HFFc6 (cell line): ENCODE measurements at regions not wholly inside any gene's neighbourhood (a gene's known extent, or its start where the extent isn't known, plus 50 kb on each side); places are given as distances from the start of the nearest gene placed in this dataset.

ENCODE experiments used
- DNase-seq: peaks from one replicate; pipeline ENCODE4 v3.0.0-alpha.2; 2018
- H3K27ac Mint-ChIP-seq: 2 replicates; pipeline ENCODE4 v1.8.0; 2020; ENCODE audit warnings: mild to moderate bottlenecking, mixed read lengths
- H3K27me3 Mint-ChIP-seq: 2 replicates; pipeline ENCODE4 v1.8.0; 2021; ENCODE audit warnings: mild to moderate bottlenecking, moderate library complexity, mixed read lengths; ENCODE audit not compliant: insufficient read depth
- H3K36me3 Mint-ChIP-seq: 2 replicates; pipeline ENCODE4 v1.8.0; 2021; ENCODE audit warnings: low read depth, mixed read lengths
- H3K4me1 Mint-ChIP-seq: 2 replicates; pipeline ENCODE4 v1.8.0; 2020; ENCODE audit warnings: low read depth, mixed read lengths
- H3K4me3 Mint-ChIP-seq: 2 replicates; pipeline ENCODE4 v1.8.0; 2020; ENCODE audit warnings: mild to moderate bottlenecking, moderate library complexity, mixed read lengths
- H3K9me3 Mint-ChIP-seq: 2 replicates; pipeline ENCODE4 v1.8.0; 2020; ENCODE audit warnings: mild to moderate bottlenecking, mixed read lengths
- TF ChIP-seq, protein P1 (sequence below): fragments of 200-600 bp; sonication (generic); IDR thresholded peaks from 2 replicates; pipeline ENCODE4 v1.5.0; 2021; ENCODE audit warnings: antibody characterized with exemption, mild to moderate bottlenecking

DNA sequence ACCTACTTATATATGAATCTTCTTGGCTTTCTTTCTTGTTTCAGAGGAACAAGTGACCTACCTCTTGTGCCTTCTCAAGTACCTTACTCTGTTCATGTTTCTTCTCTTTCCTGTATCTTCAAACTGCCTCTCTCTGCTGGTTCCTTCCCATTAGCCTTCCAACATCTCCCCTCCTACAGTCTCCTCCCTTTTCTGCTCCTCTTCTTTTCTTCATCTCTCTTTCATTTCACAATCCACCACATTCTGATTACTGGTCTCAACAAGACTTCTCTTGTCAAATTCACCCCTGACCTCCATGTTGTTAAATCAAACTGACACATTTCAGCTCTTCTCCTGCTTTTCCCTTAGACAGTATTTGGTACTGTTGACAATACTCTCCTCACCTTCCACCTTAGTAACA lies 95.6 kb downstream of the BRMS1L start:
- Mint-ChIP-seq H3K27me3 (peaks cover 2% of the 10 kb centered on the region), H3K4me3 (no peak overlapping the region), H3K9me3 (no peaks in the 10 kb centered on the region), H3K27ac (no peak overlapping the region), H3K36me3 (no peaks in the 10 kb centered on the region), H3K4me1 (no peaks in the 10 kb centered on the region; the same call in 1 of the 2 replicates)
- no peak for DNase-seq
- TF ChIP-seq, protein P1, sequence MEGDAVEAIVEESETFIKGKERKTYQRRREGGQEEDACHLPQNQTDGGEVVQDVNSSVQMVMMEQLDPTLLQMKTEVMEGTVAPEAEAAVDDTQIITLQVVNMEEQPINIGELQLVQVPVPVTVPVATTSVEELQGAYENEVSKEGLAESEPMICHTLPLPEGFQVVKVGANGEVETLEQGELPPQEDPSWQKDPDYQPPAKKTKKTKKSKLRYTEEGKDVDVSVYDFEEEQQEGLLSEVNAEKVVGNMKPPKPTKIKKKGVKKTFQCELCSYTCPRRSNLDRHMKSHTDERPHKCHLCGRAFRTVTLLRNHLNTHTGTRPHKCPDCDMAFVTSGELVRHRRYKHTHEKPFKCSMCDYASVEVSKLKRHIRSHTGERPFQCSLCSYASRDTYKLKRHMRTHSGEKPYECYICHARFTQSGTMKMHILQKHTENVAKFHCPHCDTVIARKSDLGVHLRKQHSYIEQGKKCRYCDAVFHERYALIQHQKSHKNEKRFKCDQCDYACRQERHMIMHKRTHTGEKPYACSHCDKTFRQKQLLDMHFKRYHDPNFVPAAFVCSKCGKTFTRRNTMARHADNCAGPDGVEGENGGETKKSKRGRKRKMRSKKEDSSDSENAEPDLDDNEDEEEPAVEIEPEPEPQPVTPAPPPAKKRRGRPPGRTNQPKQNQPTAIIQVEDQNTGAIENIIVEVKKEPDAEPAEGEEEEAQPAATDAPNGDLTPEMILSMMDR: no peak
